GM12864 (cell line): ENCODE measurements at regions not wholly inside any gene's neighbourhood (a gene's known extent, or its start where the extent isn't known, plus 50 kb on each side); places are given as distances from the start of the nearest gene placed in this dataset.

Experiments used
- DNase-seq: peaks from one replicate; pipeline ENCODE4 v3.0.0-alpha.2; 2011; ENCODE audit warnings: low read depth
- H3K4me3 ChIP-seq: 2 replicates; pipeline ENCODE4 v1.5.1; 2011; ENCODE audit warnings: mild to moderate bottlenecking, low read depth, low read length, control low read depth
- TF ChIP-seq, protein P1 (sequence below): IDR thresholded peaks from 2 replicates; pipeline ENCODE4 v1.5.1; 2011; ENCODE audit warnings: low read depth, mild to moderate bottlenecking, moderate library complexity, low read length, control low read depth, inconsistent platforms; ENCODE audit errors: missing control alignments

DNA sequence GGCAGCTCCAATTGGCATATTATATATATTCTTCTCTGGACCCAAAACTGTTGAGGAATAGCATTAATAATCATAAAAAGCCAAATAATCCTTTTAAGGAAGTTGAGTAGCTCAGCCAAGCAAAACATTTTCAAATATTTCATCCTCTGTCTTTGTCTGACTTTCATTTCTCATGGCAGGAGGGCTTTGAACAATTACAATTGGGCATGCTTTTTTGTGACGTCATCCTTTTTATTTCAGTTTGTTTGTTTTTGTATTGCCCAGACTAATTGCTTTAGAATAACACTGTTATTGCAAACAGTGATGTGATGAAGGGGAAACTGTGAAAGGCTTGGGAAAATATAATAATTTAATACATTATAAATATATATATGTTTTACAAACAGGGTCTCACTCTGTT, 65.2 kb upstream of the MAP1B start:
- TF ChIP-seq, protein P1, sequence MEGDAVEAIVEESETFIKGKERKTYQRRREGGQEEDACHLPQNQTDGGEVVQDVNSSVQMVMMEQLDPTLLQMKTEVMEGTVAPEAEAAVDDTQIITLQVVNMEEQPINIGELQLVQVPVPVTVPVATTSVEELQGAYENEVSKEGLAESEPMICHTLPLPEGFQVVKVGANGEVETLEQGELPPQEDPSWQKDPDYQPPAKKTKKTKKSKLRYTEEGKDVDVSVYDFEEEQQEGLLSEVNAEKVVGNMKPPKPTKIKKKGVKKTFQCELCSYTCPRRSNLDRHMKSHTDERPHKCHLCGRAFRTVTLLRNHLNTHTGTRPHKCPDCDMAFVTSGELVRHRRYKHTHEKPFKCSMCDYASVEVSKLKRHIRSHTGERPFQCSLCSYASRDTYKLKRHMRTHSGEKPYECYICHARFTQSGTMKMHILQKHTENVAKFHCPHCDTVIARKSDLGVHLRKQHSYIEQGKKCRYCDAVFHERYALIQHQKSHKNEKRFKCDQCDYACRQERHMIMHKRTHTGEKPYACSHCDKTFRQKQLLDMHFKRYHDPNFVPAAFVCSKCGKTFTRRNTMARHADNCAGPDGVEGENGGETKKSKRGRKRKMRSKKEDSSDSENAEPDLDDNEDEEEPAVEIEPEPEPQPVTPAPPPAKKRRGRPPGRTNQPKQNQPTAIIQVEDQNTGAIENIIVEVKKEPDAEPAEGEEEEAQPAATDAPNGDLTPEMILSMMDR: no peak
- no peak for DNase-seq
- H3K4me3 ChIP-seq: no peak overlapping the region

DNA sequence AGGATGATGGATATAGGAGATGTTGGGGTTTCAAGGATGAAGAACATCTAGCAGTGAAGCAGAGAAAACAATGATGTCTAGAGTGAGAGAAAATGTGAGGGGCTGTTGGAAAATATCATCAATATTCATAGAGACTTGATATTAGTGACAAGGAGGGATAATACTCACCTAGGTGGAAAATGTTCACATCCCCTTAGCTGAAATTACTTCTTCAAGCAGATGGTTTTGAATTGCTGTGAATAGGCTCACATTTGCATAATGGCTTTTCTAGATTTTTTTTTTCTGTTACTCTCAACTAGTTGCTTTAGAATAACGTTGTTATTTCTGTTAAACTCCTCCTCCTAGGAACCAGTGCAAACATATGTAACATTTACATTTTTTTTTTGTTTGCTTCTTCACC, 61.6 kb upstream of the MAP1B start:
- TF ChIP-seq, protein P1: no peak

DNA sequence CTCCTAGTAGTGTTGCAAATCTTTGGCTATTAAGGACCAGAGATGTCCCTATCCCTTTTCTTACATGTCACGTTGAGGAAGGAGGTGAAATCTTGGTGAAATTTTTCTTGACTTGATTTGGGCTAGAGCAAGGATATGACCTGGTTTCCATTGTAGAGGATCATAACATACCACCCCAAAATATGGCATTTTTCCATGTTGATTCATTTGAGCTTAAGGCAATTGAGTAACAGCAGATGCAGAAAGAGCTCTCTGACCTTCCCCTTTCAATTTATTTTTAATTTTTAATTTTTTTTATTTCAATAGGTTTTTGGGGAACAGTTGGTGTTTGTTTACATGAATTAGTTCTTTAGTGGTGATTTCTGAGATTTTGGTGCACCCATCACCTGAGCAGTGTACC, 61.2 kb upstream of the MAP1B start:
- TF ChIP-seq, protein P1: no peak
- no peak overlapping the region for H3K4me3 ChIP-seq
- DNase-seq: no peak

More for the DNA sequence above, 61.6 kb upstream of the MAP1B start:
- no peak overlapping the region for H3K4me3 ChIP-seq
- no peak for DNase-seq

DNA sequence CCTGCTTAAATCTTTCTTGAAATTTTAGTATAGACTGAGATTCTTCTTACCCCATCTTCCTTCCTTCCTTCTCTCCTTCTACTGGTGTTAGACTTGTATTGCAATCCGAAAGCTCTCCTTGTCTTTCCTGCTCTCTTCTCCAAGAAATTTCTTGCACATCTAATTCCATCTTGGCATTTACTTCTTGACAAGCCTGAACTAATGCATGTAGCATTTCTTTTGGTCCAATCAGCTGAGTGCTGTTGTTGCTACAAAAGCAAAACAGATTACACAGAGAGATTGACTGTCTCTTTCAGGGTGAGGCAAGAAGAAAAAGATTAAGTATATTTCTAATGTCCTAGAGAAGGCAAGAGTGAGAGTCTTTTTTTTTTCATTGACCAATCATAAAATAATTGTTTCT, 51.6 kb upstream of the MAP1B start:
- no peak for DNase-seq
- TF ChIP-seq, protein P1: no peak

More for the DNA sequence above, 51.6 kb upstream of the MAP1B start:
- no peak overlapping the region for H3K4me3 ChIP-seq
